GM12878 (cell line): ENCODE measurements at regions not wholly inside any gene's neighbourhood (a gene's known extent, or its start where the extent isn't known, plus 50 kb on each side); places are given as distances from the start of the nearest gene placed in this dataset.

Experiments used
- ATAC-seq: fragments of 200-7000 bp; cut with Tn5 transposase; 3 replicates; pipeline ENCODE4 v1.9.1; 2020; ENCODE audit warnings: mild to moderate bottlenecking, moderate library complexity
- BruUV-seq: library from RNA; stranded (reverse); fragments of 400-500 nt; replicated peaks from 2 replicates; lab custom pipeline; 2021; lab: Mats Ljungman, UMichigan
- CTCF ChIA-PET: fragments of 300-600 bp; sonication (Branson Sonifier 250); formaldehyde crosslinking; extraction: SDS; loops from one replicate; lab custom pipeline; 2021; ENCODE audit warnings: inconsistent platforms; lab: Yijun Ruan, JAX
- POLR2A ChIA-PET: fragments of 350-600 bp; formaldehyde crosslinking; extraction: SDS; loops from one replicate; lab custom pipeline; 2021; ENCODE audit warnings: inconsistent platforms; lab: Charles Lee
- RAD21 ChIA-PET: fragments of 300-600 bp; sonication (Branson Sonifier 250); formaldehyde crosslinking; loops from one replicate; lab custom pipeline; 2023; ENCODE audit warnings: antibody characterized with exemption; ENCODE audit not compliant: unreplicated experiment; lab: Charles Lee
- SMC1A ChIA-PET: fragments of 300-600 bp; sonication (Branson Sonifier 250); formaldehyde crosslinking; loops from one replicate; lab custom pipeline; 2023; ENCODE audit not compliant: unreplicated experiment, uncharacterized antibody; lab: Charles Lee
- DNase-seq: peaks from one replicate; pipeline ENCODE4 v3.0.0-alpha.2; 2011; ENCODE audit warnings: low read depth, low spot score
- FAIRE-seq: peaks from 3 replicates; lab custom pipeline; 2011; peaks lifted over from hg19 to GRCh38; lab: Jason Lieb, UNC
- H2AFZ ChIP-seq: 2 replicates; pipeline ENCODE4 v1.6.0; 2011; ENCODE audit warnings: low read depth, low read length, control low read depth; ENCODE audit not compliant: control insufficient read depth
- H3K27ac ChIP-seq: 2 replicates; pipeline ENCODE4 v1.5.1; 2011; ENCODE audit warnings: control low read depth; ENCODE audit not compliant: control insufficient read depth, insufficient read depth
- H3K27me3 ChIP-seq, 2 experiments: replicated peaks in 1 of 2; 2 replicates each; pipeline versions ENCODE4 v1.6.0 to v1.6.1; 2011; ENCODE audit warnings: low read length in 1 of 2; ENCODE audit not compliant: control insufficient read depth in 2 of 2, insufficient read depth in 2 of 2
- H3K36me3 ChIP-seq, 2 experiments: 2 replicates each; pipeline ENCODE4 v1.5.1; 2011; ENCODE audit warnings: low read length in 1 of 2; ENCODE audit not compliant: control insufficient read depth in 2 of 2, insufficient read depth in 2 of 2
- H3K4me1 ChIP-seq: 2 replicates; pipeline ENCODE4 v1.6.1; 2011; ENCODE audit warnings: mild to moderate bottlenecking, low read length, moderate library complexity, mixed read lengths; ENCODE audit not compliant: control insufficient read depth, insufficient read depth
- H3K4me2 ChIP-seq: 2 replicates; pipeline ENCODE4 v1.6.0; 2011; ENCODE audit warnings: control low read depth; ENCODE audit not compliant: control insufficient read depth, insufficient read depth
- H3K4me3 ChIP-seq: fragments of 200-600 bp; sonication (generic); 2 replicates; pipeline ENCODE4 v1.5.1; 2016
- H3K79me2 ChIP-seq: 2 replicates; pipeline ENCODE4 v1.6.0; 2011; ENCODE audit warnings: low read length; ENCODE audit not compliant: control insufficient read depth, insufficient read depth
- H3K9ac ChIP-seq: 2 replicates; pipeline ENCODE4 v1.8.0; 2011; ENCODE audit warnings: low read length, control low read depth, mixed read lengths; ENCODE audit not compliant: control insufficient read depth, insufficient read depth
- H3K9me3 ChIP-seq: replicated peaks from 3 replicates; pipeline ENCODE4 v1.5.1; 2011; ENCODE audit warnings: mild to moderate bottlenecking, low read length; ENCODE audit not compliant: control insufficient read depth, insufficient read depth
- H4K20me1 ChIP-seq: 2 replicates; pipeline ENCODE4 v1.6.0; 2011; ENCODE audit not compliant: control insufficient read depth, insufficient read depth
- BHLHE40 ChIP-seq, 2 experiments: fragments of 450-650 bp in 1 of 2; IDR thresholded peaks; 2 replicates each; pipeline ENCODE4 v1.6.1; 2011 to 2017; ENCODE audit warnings: low read depth in 2 of 2, borderline replicate concordance in 1 of 2, improper control_type of control experiment in 1 of 2, low read length in 1 of 2, mild to moderate bottlenecking in 1 of 2
- CHD1 ChIP-seq: IDR thresholded peaks from 2 replicates; pipeline ENCODE4 v1.6.1; 2012; ENCODE audit warnings: low read depth, low read length, improper control_type of control experiment
- JUND ChIP-seq: IDR thresholded peaks from 2 replicates; pipeline ENCODE4 v1.6.1; 2012; ENCODE audit warnings: low read depth, mild to moderate bottlenecking, low read length, improper control_type of control experiment, moderate library complexity
- MXI1 ChIP-seq: fragments of 150-350 bp; IDR thresholded peaks from 2 replicates; pipeline ENCODE4 v1.6.1; 2011; ENCODE audit warnings: low read depth, mild to moderate bottlenecking, inconsistent platforms, low read length, improper control_type of control experiment
- MYB ChIP-seq: fragments of 150-350 bp; IDR thresholded peaks from 2 replicates; pipeline ENCODE4 v1.6.1; 2014; ENCODE audit warnings: mild to moderate bottlenecking, low read depth, low read length, borderline replicate concordance
- NR2F1 ChIP-seq: fragments of 450-650 bp; conservative IDR thresholded peaks from 2 replicates; pipeline ENCODE4 v1.6.1; 2017; ENCODE audit warnings: mild to moderate bottlenecking
- RCOR1 ChIP-seq: conservative IDR thresholded peaks from 2 replicates; pipeline ENCODE4 v1.6.1; 2012; ENCODE audit warnings: low read depth, low read length, improper control_type of control experiment
- SIN3A ChIP-seq: IDR thresholded peaks from 2 replicates; pipeline ENCODE4 v1.6.1; 2012; ENCODE audit warnings: low read depth, low read length, improper control_type of control experiment
- SMC3 ChIP-seq: IDR thresholded peaks from 2 replicates; pipeline ENCODE4 v1.6.1; 2011; ENCODE audit warnings: low read length, improper control_type of control experiment, borderline replicate concordance
- TCF12 ChIP-seq: IDR thresholded peaks from 2 replicates; pipeline ENCODE4 v1.6.1; 2011; ENCODE audit warnings: low read depth, mild to moderate bottlenecking, low read length
- TCF7 ChIP-seq: IDR thresholded peaks from 2 replicates; pipeline ENCODE4 v1.6.1; 2014; ENCODE audit warnings: antibody characterized with exemption, borderline replicate concordance
- ZNF207 ChIP-seq: fragments of 450-650 bp; IDR thresholded peaks from 2 replicates; pipeline ENCODE4 v1.6.1; 2014; ENCODE audit warnings: antibody characterized with exemption, mild to moderate bottlenecking, borderline replicate concordance
- in situ Hi-C: fragments of 300-500 bp; cut with MboI; formaldehyde crosslinking; loops from 9 replicates; pipeline ENCODE4 v1.14.3; 2018; ENCODE audit warnings: mixed read lengths
- intact Hi-C: fragments of 100-400 bp; cut with micrococcal nuclease; formaldehyde crosslinking; loops from one replicate; pipeline ENCODE4 v1.14.2; 2022; ENCODE audit not compliant: unreplicated experiment
- TF ChIP-seq, protein P1 (sequence below): fragments of 450-650 bp; IDR thresholded peaks from 2 replicates; pipeline ENCODE4 v1.6.1; 2017; ENCODE audit warnings: mild to moderate bottlenecking
- TF ChIP-seq, protein P2 (sequence below): IDR thresholded peaks from 2 replicates; pipeline ENCODE4 v1.6.1; 2011; ENCODE audit warnings: mild to moderate bottlenecking, low read depth, low read length, moderate library complexity; ENCODE audit not compliant: insufficient replicate concordance

DNA sequence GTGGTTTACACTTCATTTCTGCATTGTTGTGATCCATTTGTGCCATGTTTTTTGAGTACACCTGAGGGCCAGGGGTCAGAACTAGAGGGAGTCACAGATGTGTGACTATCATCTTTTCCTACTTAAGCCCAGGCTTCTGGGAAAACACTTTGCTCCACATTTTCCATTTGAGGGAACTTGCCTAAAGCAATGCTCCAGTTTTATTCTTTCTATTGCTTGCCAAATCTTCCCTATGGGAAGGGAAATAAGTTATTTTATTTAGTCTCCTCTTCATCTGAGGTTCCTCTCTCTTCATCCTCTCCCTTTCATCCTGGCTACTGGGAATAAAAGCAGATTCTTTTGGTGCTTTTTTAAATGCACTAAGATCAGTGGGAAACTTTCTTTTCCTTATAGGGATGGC is 179.9 kb upstream of the PRSS58 start:
- H3K4me3 ChIP-seq = no peak overlapping the region
- H2AFZ ChIP-seq = no peak overlapping the region
- CTCF ChIA-PET = interaction anchor here (1.1 kb wide), 1 partner anchor 46 kb away, joined by 4 read pairs; no protein-coding TSS in a partner anchor
- ATAC-seq = no peak
- no peak overlapping the region for H3K4me2 ChIP-seq
- no peaks in the 10 kb centered on the region for H3K36me3 ChIP-seq
- FAIRE-seq = no peak
- no peak for TF ChIP-seq NR2F1
- no peak for TF ChIP-seq ZNF207
- no peak for TF ChIP-seq TCF12
- TF ChIP-seq SIN3A = no peak
- no peak for TF ChIP-seq CHD1
- TF ChIP-seq MYB = no peak
- no peak for TF ChIP-seq RCOR1
- TF ChIP-seq BHLHE40 (IDR thresholded peaks at IDR 0.05; ENCODE audit: borderline replicate concordance in 1 of 2, low read depth in 2 of 2, low read length in 1 of 2) = no peak
- TF ChIP-seq, protein P1, sequence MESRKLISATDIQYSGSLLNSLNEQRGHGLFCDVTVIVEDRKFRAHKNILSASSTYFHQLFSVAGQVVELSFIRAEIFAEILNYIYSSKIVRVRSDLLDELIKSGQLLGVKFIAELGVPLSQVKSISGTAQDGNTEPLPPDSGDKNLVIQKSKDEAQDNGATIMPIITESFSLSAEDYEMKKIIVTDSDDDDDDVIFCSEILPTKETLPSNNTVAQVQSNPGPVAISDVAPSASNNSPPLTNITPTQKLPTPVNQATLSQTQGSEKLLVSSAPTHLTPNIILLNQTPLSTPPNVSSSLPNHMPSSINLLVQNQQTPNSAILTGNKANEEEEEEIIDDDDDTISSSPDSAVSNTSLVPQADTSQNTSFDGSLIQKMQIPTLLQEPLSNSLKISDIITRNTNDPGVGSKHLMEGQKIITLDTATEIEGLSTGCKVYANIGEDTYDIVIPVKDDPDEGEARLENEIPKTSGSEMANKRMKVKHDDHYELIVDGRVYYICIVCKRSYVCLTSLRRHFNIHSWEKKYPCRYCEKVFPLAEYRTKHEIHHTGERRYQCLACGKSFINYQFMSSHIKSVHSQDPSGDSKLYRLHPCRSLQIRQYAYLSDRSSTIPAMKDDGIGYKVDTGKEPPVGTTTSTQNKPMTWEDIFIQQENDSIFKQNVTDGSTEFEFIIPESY = no peak
- TF ChIP-seq SMC3 = no peak
- TF ChIP-seq, protein P2, sequence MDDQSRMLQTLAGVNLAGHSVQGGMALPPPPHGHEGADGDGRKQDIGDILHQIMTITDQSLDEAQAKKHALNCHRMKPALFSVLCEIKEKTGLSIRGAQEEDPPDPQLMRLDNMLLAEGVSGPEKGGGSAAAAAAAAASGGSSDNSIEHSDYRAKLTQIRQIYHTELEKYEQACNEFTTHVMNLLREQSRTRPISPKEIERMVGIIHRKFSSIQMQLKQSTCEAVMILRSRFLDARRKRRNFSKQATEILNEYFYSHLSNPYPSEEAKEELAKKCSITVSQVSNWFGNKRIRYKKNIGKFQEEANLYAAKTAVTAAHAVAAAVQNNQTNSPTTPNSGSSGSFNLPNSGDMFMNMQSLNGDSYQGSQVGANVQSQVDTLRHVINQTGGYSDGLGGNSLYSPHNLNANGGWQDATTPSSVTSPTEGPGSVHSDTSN = no peak
- no peak for TF ChIP-seq MXI1
- TF ChIP-seq TCF7 = no peak
- TF ChIP-seq JUND = no peak
- no peak overlapping the region for H3K9ac ChIP-seq
- POLR2A ChIA-PET = no interaction called here
- RAD21 ChIA-PET = no interaction called here
- no peaks in the 10 kb centered on the region for H3K79me2 ChIP-seq
- H4K20me1 ChIP-seq = no peaks in the 10 kb centered on the region
- no TSS peak for BruUV-seq
- in situ Hi-C loops (no loop called here), intact Hi-C loops (no loop called here)
- SMC1A ChIA-PET = no interaction called here
- peaks cover 5% of the 10 kb centered on the region for H3K4me1 ChIP-seq
- DNase-seq = no peak
- no peaks in the 10 kb centered on the region; a peak in 1 of 4 replicates for H3K27me3 ChIP-seq
- no peaks in the 10 kb centered on the region for H3K9me3 ChIP-seq
- no peak overlapping the region for H3K27ac ChIP-seq
